ENCODE measurements at regions not wholly inside any gene's neighbourhood (a gene's known extent, or its start where the extent isn't known, plus 50 kb on each side); places are given as distances from the start of the nearest gene placed in this dataset.

GRCh38 chr9:130781569-130781968, 53.5 kb upstream of the ABL1 start:
- no peak for DNase-seq (ENCODE audit: low read depth, low spot score)

DNA sequence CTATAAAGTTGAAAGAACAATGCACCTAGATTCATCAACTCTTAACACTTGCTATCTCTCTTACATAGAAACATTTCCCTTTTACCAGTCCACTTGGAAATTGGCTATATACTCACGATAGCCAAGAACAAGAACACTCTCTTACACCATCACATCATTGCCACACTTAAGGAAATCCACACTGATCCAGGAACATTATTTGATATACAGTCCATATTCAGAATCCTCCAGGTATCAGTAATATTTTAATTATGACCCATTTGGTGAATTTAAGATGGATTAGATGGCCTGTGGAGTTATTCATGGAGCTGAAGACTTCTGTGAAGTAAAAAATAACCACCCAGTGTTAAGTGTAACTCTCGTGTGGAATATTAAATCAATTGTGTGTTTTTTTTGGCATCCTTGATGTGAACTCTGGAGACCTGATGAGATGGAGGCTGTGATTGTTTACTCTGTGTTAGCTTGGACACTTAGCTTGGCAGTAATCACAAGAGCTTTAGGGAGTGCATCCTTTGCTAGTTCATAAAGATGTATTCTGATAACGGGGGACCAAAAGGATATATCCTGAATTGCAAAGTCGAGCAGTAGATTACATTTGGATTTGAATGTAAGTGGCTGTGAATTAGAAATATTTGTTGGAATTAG, 52.0 kb upstream of the ABL1 start:
- DNase-seq (ENCODE audit: low read depth, low spot score): no peak

- DNase-seq (ENCODE audit: low read depth, low spot score): no peak
Measured at GRCh38 chr9:130785053-130785452, 50.0 kb upstream of the ABL1 start.
